NT2/D1 (cell line): ENCODE measurements at regions not wholly inside any gene's neighbourhood (a gene's known extent, or its start where the extent isn't known, plus 50 kb on each side); places are given as distances from the start of the nearest gene placed in this dataset.

Experiments
- DNase-seq: peaks from one replicate; pipeline ENCODE4 v3.0.0-alpha.2; 2011; ENCODE audit warnings: low read depth, low spot score
- H3K27me3 ChIP-seq: 2 replicates; pipeline ENCODE4 v1.6.0; 2011; ENCODE audit warnings: mild to moderate bottlenecking; ENCODE audit not compliant: insufficient read length, insufficient read depth
- H3K36me3 ChIP-seq: 2 replicates; pipeline ENCODE4 v1.6.1; 2011; ENCODE audit warnings: mild to moderate bottlenecking, low read length, mixed read lengths; ENCODE audit not compliant: insufficient read depth, insufficient read length
- H3K4me1 ChIP-seq: 2 replicates; pipeline ENCODE4 v1.5.1; 2011; ENCODE audit not compliant: insufficient read depth, insufficient read length
- H3K4me3 ChIP-seq: 2 replicates; pipeline ENCODE4 v1.5.1; 2011; ENCODE audit warnings: low read depth; ENCODE audit not compliant: insufficient read length
- H3K9ac ChIP-seq: 2 replicates; pipeline ENCODE4 v1.6.0; 2011; ENCODE audit warnings: low read depth; ENCODE audit not compliant: insufficient read length
- H3K9me3 ChIP-seq: 2 replicates; pipeline ENCODE4 v1.5.1; 2011; ENCODE audit warnings: mild to moderate bottlenecking, low read length; ENCODE audit not compliant: insufficient read depth
- SUZ12 ChIP-seq: IDR thresholded peaks from 2 replicates; pipeline ENCODE4 v1.6.1; 2011; ENCODE audit not compliant: insufficient read length, insufficient read depth; ENCODE audit errors: extremely low read depth
- YY1 ChIP-seq: IDR thresholded peaks from 2 replicates; pipeline ENCODE4 v1.6.1; 2011; ENCODE audit not compliant: insufficient read length, insufficient read depth
- ZNF274 ChIP-seq: IDR thresholded peaks from 2 replicates; pipeline ENCODE4 v1.6.1; 2011; ENCODE audit warnings: mild to moderate bottlenecking, low read depth, low read length

- TF ChIP-seq YY1 (no peak), SUZ12 (no peak), ZNF274 (no peak)
- no peak for DNase-seq
- no peaks in the 10 kb centered on the region for H3K4me1 ChIP-seq
- H3K9ac ChIP-seq = no peak overlapping the region
- no peak overlapping the region for H3K4me3 ChIP-seq
- no peaks in the 10 kb centered on the region for H3K36me3 ChIP-seq
- no peaks in the 10 kb centered on the region for H3K27me3 ChIP-seq
- no peaks in the 10 kb centered on the region for H3K9me3 ChIP-seq
Observed at GRCh38 chr20:12316794-12317193, 399.1 kb downstream of the BTBD3 start.

GRCh38 chr20:12317433-12317832 lies 399.7 kb downstream of the BTBD3 start:
- TF ChIP-seq SUZ12 (no peak), ZNF274 (no peak), YY1 (no peak)
- no peaks in the 10 kb centered on the region for H3K9me3 ChIP-seq
- no peak overlapping the region for H3K9ac ChIP-seq
- H3K4me3 ChIP-seq = no peak overlapping the region
- no peaks in the 10 kb centered on the region for H3K4me1 ChIP-seq
- no peak for DNase-seq
- H3K36me3 ChIP-seq = no peaks in the 10 kb centered on the region
- H3K27me3 ChIP-seq = no peaks in the 10 kb centered on the region

GRCh38 chr20:12318043-12318442 lies 400.4 kb downstream of the BTBD3 start:
- H3K27me3 ChIP-seq = no peaks in the 10 kb centered on the region
- no peak for DNase-seq
- no peak for TF ChIP-seq YY1
- no peak for TF ChIP-seq SUZ12
- TF ChIP-seq ZNF274 = no peak
- H3K36me3 ChIP-seq = no peaks in the 10 kb centered on the region
- H3K9me3 ChIP-seq = no peaks in the 10 kb centered on the region
- H3K9ac ChIP-seq = no peak overlapping the region
- no peak overlapping the region for H3K4me3 ChIP-seq
- no peaks in the 10 kb centered on the region for H3K4me1 ChIP-seq

- H3K36me3 ChIP-seq = no peaks in the 10 kb centered on the region
- no peaks in the 10 kb centered on the region for H3K27me3 ChIP-seq
- no peaks in the 10 kb centered on the region for H3K4me1 ChIP-seq
- no peaks in the 10 kb centered on the region for H3K9me3 ChIP-seq
- H3K4me3 ChIP-seq = no peak overlapping the region
- DNase-seq = no peak
- no peak for TF ChIP-seq YY1
- TF ChIP-seq ZNF274 = no peak
- no peak for TF ChIP-seq SUZ12
- H3K9ac ChIP-seq = no peak overlapping the region
Observed at GRCh38 chr20:12321736-12322135, 404.0 kb downstream of the BTBD3 start.

GRCh38 chr20:12327205-12327604 lies 409.5 kb downstream of the BTBD3 start:
- Histone ChIP-seq H3K4me1 (no peaks in the 10 kb centered on the region), H3K27me3 (no peaks in the 10 kb centered on the region), H3K36me3 (no peaks in the 10 kb centered on the region), H3K9me3 (peaks cover 7% of the 10 kb centered on the region; the same call in 1 of the 2 replicates), H3K9ac (no peak overlapping the region), H3K4me3 (no peak overlapping the region)
- TF ChIP-seq YY1 (no peak), ZNF274 (no peak), SUZ12 (no peak)
- no peak for DNase-seq

GRCh38 chr20:12331236-12331635 lies 413.5 kb downstream of the BTBD3 start:
- H3K4me1 ChIP-seq = no peaks in the 10 kb centered on the region
- H3K9ac ChIP-seq = no peak overlapping the region
- H3K4me3 ChIP-seq = no peak overlapping the region
- H3K36me3 ChIP-seq = no peaks in the 10 kb centered on the region
- H3K27me3 ChIP-seq = no peaks in the 10 kb centered on the region
- no peak for DNase-seq
- TF ChIP-seq YY1 = no peak
- TF ChIP-seq ZNF274 = no peak
- peaks cover 7% of the 10 kb centered on the region; the same call in 1 of the 2 replicates for H3K9me3 ChIP-seq

- H3K9ac ChIP-seq = no peak overlapping the region
- H3K9me3 ChIP-seq = no peaks in the 10 kb centered on the region
- H3K36me3 ChIP-seq = no peaks in the 10 kb centered on the region
- no peak for DNase-seq
- no peaks in the 10 kb centered on the region for H3K4me1 ChIP-seq
- H3K27me3 ChIP-seq = no peaks in the 10 kb centered on the region
- TF ChIP-seq SUZ12 (no peak), ZNF274 (no peak), YY1 (no peak)
- no peak overlapping the region for H3K4me3 ChIP-seq
Observed at GRCh38 chr20:12337601-12338000, 419.9 kb downstream of the BTBD3 start.

- no peaks in the 10 kb centered on the region for H3K4me1 ChIP-seq
- no peak overlapping the region for H3K9ac ChIP-seq
- no peaks in the 10 kb centered on the region for H3K9me3 ChIP-seq
- TF ChIP-seq ZNF274 (no peak), YY1 (no peak), SUZ12 (no peak)
- H3K27me3 ChIP-seq = no peaks in the 10 kb centered on the region
- H3K36me3 ChIP-seq = no peaks in the 10 kb centered on the region
- no peak overlapping the region for H3K4me3 ChIP-seq
- no peak for DNase-seq
Observed at GRCh38 chr20:12345978-12346377, 428.3 kb downstream of the BTBD3 start.
